DOHH2 (cell line): ENCODE measurements at regions not wholly inside any gene's neighbourhood (a gene's known extent, or its start where the extent isn't known, plus 50 kb on each side); places are given as distances from the start of the nearest gene placed in this dataset.

Experiments used
- EZH2phosphoT487 ChIP-seq: fragments of 200-600 bp; sonication (generic); IDR thresholded peaks from 2 replicates; pipeline ENCODE4 v1.6.1; 2017; ENCODE audit warnings: borderline replicate concordance, mild to moderate bottlenecking, antibody characterized with exemption, low read length, moderate library complexity, mixed read lengths
- TF ChIP-seq, protein P1 (sequence below): fragments of 200-600 bp; sonication (generic); IDR thresholded peaks from one replicate; pipeline ENCODE4 v1.5.1; 2014; ENCODE audit warnings: antibody characterized with exemption, mild to moderate bottlenecking, low read depth, low read length; ENCODE audit not compliant: poor library complexity, severe bottlenecking

DNA sequence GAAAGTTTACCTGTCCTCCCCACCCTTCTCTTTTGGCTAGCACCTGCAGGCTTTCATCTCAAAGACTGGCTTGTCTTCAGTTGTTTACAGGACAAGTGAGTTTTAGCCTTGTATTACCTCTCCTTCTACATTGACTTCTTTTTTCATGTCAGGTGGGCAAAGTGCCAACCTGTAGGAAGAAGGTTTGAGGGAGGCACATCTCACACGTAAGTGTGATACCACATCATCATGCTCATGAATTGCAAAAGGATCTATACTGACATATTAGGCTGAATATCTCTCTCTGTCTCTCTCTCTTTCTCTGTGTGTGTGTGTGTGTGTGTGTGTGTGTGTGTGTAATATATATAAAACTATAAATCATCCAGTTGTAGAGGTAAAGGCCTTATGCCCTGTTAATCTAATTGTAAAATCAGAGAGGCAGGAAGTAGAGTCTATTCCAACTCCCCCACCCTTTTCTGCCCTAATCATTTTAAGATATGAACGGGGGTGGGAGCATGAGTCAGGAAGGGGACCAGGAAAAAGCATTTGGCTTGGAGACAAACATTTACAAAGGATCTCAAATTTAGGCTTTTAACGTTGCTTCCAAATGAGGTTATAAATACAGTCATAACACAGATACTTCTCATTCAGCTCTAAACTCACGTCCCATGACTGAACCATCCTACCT lies 107.0 kb upstream of the PFN2 start:
- TF ChIP-seq, protein P1, sequence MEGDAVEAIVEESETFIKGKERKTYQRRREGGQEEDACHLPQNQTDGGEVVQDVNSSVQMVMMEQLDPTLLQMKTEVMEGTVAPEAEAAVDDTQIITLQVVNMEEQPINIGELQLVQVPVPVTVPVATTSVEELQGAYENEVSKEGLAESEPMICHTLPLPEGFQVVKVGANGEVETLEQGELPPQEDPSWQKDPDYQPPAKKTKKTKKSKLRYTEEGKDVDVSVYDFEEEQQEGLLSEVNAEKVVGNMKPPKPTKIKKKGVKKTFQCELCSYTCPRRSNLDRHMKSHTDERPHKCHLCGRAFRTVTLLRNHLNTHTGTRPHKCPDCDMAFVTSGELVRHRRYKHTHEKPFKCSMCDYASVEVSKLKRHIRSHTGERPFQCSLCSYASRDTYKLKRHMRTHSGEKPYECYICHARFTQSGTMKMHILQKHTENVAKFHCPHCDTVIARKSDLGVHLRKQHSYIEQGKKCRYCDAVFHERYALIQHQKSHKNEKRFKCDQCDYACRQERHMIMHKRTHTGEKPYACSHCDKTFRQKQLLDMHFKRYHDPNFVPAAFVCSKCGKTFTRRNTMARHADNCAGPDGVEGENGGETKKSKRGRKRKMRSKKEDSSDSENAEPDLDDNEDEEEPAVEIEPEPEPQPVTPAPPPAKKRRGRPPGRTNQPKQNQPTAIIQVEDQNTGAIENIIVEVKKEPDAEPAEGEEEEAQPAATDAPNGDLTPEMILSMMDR = no peak
- no peak for TF ChIP-seq EZH2phosphoT487
